HG02678 (cell line): ENCODE measurements at regions not wholly inside any gene's neighbourhood (a gene's known extent, or its start where the extent isn't known, plus 50 kb on each side); places are given as distances from the start of the nearest gene placed in this dataset.

Experiments used
- ATAC-seq: cut with Tn5 transposase; IDR thresholded peaks from one replicate; pipeline ENCODE4 v1.9.1; 2021; ENCODE audit warnings: mild to moderate bottlenecking, moderate library complexity; ENCODE audit not compliant: unreplicated experiment

DNA sequence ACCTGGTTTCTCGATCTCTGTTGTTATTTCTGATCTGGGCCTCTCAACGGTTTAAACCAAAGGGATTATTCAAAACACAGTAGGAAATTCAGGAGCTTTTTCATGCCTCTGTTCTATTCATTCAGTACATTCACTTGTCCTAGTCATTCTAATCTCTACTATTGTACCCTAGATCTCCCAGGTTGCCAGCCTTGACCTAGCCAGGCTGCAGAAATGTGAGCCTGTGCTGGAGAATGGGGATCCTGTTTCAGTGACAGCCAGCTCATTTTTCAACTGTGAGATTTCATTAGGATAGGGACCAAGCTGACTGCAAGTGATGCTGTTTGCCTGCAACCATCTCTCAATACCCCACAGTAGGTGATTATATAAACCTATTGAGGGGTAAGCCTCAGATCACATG is 186.2 kb downstream of the CMPK2 start:
- no peak for ATAC-seq

DNA sequence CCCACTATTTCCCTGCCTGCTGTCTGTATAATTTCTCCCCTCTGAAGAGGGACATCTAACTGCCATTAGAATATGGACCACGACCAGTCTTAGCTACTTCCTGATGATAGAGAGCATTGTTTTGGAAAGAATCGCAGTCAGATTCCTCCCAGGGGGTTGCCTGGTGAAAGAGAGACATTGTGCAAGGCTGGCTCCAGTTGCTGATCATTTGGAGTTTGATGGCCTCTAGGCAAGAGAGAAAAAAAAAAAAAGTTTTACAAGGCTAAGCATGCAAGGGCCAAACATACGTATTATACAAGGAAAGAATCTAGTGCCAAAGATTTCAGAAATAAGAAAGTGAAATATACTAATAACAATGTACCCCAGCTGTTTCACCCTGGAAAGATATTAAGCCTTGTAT is 182.2 kb downstream of the CMPK2 start:
- ATAC-seq: no peak

DNA sequence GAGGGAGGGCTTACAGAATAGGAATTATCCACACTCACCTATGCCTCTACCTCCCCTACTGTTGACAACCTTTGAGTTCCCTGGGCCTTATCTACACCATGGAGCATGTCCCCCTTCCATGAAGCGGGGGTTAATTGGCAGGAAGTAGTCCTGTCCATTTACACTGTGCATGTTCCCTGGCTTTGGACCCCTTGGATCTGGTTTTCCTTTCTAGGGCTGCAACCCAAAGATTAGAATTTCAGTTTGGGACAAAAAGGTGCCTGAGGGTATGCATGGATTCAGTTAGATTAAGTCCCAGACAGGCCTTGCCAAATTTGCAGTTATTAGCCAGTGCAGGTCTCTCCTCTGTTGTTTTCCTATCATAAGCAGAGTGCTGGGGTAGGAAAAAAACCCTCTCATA is 180.3 kb downstream of the CMPK2 start:
- ATAC-seq: no peak

DNA sequence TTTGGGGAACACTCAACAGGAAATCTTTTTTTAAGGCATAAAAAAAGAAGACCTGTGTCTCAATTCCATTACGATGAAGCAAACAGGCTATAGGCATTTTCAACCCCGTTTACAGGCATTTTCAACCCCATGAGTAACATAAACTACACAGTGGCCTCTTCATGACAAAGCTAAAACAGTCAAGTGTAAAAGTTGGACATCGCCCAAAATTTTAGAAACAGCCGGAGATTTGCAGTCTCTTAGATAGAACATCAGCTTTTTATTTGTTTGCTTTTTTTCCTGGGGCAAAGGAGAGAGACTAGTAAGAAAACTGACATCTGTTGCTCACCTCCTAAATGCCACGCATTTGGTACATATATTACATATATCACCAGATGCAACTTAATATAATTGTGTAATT is 173.7 kb downstream of the CMPK2 start:
- no peak for ATAC-seq

DNA sequence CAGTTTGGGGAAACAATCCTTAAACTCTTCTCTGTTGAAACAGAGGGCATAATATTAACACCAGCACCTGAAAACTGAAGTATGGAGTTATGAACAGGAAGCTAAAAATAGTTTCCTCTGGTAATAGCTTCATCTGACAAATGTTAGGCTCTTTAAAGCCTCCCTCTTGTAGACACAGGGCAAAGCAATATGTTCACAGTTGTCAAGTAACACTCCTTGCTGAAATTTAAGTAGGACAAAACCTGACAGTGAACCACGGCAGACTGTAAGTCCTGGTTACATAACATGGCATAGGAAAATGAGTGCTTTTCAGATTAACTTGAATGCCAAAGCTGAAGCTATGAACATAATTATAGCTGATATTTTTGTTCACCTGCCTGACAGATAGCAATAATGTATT is 172.9 kb downstream of the CMPK2 start:
- no peak for ATAC-seq

DNA sequence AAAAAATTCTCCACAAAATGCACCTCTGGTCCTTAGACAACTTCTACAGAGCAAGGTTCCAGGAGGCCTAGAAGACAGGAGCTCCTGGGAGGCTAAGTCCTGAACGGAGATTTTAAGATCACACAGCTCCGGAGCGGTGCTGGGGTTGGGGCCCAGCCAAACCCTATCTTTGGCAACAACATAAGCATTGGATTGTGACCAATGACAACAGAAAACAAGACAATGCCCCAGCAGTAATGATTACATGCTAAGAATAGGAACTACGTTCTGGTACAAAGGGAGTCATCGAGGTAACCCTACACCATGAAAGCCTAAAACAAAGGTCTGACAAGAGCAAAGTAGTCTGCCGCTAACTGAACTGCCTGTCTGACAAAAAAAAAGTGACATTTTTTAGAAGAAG is 171.2 kb downstream of the CMPK2 start:
- ATAC-seq: no peak

DNA sequence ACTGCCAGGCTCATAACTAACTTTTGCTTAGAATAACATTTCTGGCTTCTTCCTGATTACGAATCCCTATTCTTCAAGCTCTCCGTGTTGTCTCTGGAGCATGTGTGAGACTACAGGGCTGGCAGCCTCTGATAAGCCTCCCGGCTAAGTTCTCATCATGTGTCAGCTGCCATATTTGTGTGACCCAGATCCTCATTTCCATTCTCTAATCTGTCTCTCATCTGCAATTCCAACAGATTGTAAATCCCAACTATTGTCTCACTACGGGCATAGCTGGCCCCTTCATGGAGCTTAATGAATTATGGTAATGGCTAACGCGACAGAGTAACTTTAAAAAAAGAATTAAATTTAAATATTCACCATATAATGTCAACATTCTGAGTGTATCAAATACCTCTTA is 165.4 kb downstream of the CMPK2 start:
- no peak for ATAC-seq

- ATAC-seq: no peak
Measured at GRCh38 chr2:6704077-6704476, 161.6 kb downstream of the CMPK2 start.

GRCh38 chr2:6721395-6721794 is 144.3 kb downstream of the CMPK2 start:
- ATAC-seq: no peak

- no peak for ATAC-seq
Measured at GRCh38 chr2:6722574-6722973, 143.1 kb downstream of the CMPK2 start.

- no peak for ATAC-seq
Measured at GRCh38 chr2:6723865-6724604, 141.7 kb downstream of the CMPK2 start.

DNA sequence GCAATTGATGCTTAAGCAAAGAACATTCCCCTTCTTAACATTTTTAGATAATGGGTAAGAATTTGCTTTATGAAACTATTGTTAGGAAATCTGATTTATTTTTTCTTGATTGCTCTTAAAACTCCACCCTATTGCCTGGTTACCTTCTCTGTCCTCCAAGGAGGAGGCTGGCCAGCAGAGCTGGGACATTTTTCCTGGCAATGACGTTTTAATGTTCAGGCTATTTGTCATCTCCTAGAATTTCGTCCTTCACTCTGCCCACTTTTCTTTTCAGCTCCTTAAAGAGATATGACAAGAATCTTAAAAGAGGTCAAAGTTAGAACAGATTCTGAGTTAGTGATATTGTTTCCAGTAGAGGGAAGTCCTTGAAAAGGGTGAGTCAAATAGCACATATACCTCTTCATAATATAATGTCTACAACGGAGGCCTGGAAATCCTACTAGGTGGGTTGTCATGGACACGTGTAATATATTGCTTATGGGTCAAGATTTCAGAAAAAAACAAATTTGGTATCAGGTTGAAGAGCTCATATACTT is 141.0 kb downstream of the CMPK2 start:
- ATAC-seq: no peak

DNA sequence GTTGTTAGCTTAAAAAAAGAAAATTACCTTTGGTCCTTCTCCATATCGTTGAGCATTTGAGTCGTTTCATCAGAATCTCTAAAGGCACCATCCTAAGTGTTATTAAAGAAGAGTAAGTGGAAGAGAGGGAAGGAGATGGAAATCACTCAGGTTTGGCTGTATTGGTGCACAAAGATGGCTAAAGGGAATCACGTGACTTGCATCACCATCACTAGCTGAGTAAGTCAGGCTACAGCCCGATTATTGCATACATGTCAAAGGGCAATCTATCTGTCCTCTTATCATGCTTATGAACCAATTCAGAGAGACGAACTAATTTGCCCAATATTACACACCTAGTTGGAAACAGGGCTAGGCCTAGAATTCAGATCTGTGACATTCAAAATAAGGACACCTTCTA is 137.6 kb downstream of the CMPK2 start:
- no peak for ATAC-seq

GRCh38 chr2:6730003-6730402 is 135.7 kb downstream of the CMPK2 start:
- no peak for ATAC-seq

DNA sequence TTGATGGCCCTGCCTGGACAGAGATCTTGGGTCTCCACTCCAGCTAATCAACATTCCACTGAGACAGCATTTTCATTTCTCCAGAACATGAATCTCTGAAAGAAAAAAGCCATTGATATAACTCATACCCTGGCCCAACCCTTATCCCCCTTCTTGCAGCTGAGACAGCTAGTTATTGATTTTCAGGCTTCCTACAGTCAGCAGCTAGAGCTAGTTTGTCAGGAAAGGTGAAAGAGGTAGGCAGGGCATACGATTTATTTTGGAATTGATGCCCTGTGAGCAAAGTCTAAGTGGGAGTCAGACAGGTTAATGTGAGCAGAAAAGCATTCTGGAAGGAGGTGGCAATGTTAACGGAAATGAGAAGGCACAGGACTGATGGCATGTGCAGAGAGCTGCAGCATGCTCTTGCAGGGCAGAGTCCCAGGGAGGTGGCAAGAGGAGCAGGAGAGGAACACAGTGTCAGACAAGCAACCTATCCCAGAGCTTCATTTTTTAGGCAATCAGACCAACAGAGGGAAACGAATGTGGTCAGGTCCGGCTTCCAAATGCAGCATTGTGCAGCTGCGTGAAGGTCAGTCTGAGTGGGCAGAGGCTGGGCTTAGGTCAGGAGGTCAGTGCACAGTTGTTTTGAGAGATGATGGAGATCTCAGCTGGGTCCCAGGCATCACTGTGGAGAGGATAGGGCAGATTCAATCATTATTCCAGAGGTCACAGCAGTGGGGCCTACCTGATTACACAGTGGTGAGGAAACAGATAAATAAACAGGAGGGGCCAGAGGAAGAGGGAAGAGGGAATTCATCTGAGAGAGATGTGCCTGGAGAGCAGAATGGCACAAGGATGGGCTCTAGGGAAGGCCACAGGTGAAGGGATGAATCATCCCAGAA is 134.8 kb downstream of the CMPK2 start:
- no peak for ATAC-seq

DNA sequence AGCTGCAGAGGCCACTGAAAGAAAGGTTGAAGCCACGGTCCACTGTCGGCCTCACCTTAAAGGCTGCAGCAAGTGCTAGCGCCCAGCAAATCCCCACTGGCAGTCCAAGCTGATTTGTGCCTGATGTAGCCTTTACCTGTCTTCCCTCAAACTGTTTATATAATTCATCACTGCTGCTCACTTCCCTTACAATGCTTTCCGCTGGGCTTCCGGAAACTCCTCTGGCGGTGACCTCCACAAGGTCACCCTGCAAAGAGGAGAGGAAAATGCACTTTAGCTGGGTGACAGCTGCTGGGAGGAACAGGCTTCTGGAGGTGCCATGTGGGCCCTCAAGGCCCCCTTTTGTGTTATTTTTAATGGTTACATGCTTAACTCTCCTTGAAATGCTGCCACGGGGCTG is 126.2 kb downstream of the CMPK2 start:
- no peak for ATAC-seq

- ATAC-seq: no peak
Measured at GRCh38 chr2:6741229-6741628, 124.5 kb downstream of the CMPK2 start.

- no peak for ATAC-seq
Measured at GRCh38 chr2:6744038-6744437, 121.7 kb downstream of the CMPK2 start.

DNA sequence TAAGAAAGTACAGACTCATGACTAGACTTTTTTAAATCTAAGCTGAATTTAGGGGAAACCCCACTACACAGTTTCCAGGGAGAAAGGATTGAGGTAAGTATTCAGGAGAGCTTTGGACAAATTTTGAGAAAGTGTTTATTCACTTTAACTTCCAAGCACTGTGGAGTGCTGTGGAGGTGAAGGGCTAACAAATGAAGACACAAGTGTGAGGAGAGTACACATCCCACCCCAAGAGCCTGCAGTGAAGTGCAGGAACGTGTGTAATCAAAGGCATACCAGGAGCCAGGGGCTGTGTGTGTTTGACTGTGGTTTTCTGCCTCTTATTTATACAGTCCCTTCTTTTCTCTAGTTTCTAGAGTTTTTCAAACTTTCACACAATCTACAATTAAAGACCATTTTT is 118.3 kb downstream of the CMPK2 start:
- no peak for ATAC-seq

DNA sequence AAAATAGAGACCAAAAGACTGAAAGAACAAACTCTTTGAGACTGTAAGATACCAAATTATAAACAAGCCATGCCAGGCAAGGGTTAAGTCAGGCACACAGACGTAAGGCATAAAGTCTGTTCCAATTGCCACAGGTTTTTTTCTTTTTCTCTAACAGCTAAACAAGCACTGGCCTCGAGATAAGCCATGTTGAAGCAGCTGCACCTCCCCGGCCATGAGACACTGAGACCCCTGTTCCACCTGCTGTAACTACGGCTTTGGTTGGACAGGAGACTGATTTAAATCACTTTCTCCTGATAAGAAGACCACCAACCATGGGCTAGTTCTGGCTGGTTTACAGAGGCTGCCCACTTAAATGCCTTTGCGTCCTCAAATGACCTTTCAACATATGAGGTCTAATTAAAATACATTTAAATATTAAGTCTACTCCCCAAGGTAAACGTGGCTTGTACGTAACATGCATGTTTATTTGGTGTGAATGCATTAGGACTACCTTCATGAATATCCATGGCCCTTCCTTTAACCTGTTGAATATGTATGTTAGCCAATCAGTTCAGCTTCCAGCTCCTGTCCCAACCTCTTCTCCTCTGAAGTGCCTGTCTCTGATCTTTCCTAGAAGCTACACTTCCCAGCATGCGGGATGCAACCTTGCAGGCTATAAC is 117.2 kb downstream of the CMPK2 start:
- ATAC-seq: no peak

GRCh38 chr2:6749962-6750361 is 115.7 kb downstream of the CMPK2 start:
- ATAC-seq: no peak
